ENCODE measurements at regions not wholly inside any gene's neighbourhood (a gene's known extent, or its start where the extent isn't known, plus 50 kb on each side); places are given as distances from the start of the nearest gene placed in this dataset.
"Not testable (repeated sequence)": the region's sequence is repeated elsewhere in the genome, so short reads cannot be mapped to it uniquely, and the experiment has no call there.

DNA sequence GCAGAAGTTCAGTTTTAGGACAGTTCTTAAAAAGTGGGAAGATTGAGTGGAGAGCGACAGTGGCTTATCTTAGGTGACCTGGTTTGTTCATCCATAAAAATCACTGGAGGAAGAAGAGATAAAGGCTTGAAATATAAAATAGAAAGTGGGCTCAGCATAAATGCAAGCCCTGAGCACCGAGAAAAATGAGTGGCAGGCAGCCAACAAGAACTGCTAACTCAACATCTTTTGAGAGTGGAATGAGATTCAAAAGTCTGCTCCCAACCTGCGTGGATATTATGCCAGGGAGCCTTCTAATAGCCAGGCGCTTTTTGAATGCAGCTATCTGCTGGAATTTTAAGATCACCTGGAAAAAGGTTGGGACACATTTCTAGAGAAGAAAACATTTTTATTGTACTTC lies 666.5 kb downstream of the FLRT2 start:
- DNase-seq (ENCODE audit: low read depth), result no peak

GRCh38 chr14:86193756-86194155 lies 663.8 kb downstream of the FLRT2 start:
- no peak for DNase-seq (ENCODE audit: low read depth)

- no peak for DNase-seq (ENCODE audit: low read depth)
Observed at GRCh38 chr14:86179980-86180379, 650.0 kb downstream of the FLRT2 start.

- no peak for DNase-seq (ENCODE audit: low read depth)
Observed at GRCh38 chr14:86168371-86168770, 638.4 kb downstream of the FLRT2 start.

DNA sequence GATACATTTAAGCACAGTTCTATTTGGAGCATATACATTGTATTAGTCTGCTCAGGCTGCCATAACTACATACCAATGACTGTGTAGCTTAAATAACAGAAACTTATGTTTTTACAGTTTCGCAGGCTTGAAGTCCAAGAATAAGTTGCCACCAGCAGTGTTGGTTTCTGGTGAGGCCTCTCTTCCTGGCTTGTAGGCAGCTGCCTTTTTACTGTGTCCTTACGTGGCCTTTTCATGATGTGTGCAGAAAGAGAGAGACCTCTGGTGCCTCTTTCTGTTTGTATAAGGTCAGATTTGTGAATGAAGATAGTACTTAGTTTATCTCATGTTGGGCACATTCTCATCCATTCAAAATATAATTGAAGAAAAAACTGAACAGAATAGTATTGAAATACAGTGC lies 636.6 kb downstream of the FLRT2 start:
- DNase-seq (ENCODE audit: low read depth), result no peak

GRCh38 chr14:86153480-86153879 lies 623.5 kb downstream of the FLRT2 start:
- DNase-seq (ENCODE audit: low read depth), result no peak

- no peak for DNase-seq (ENCODE audit: low read depth)
Observed at GRCh38 chr14:86143248-86143647, 613.3 kb downstream of the FLRT2 start.

GRCh38 chr14:86141966-86142365 lies 612.0 kb downstream of the FLRT2 start:
- no peak for DNase-seq (ENCODE audit: low read depth)

DNA sequence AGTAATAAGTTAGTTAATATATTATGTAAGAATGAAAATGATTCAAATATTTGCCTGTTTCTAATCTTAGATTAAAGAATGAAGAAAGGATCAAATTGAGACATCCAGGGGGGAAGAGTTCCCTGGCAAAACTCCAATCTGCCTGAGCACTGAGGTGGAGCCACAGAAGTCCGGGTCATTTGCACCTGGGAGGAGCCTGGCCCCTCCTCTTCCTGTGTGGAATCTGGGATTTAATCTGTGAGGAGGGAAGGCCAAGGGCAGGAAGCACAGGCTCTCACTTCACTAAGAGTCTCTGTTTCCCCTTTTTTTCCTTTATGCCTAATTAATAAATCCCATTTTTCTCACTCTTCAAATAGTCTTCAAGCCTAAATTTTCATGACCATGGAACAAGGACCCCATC lies 599.5 kb downstream of the FLRT2 start:
- DNase-seq (ENCODE audit: low read depth), result no peak

DNA sequence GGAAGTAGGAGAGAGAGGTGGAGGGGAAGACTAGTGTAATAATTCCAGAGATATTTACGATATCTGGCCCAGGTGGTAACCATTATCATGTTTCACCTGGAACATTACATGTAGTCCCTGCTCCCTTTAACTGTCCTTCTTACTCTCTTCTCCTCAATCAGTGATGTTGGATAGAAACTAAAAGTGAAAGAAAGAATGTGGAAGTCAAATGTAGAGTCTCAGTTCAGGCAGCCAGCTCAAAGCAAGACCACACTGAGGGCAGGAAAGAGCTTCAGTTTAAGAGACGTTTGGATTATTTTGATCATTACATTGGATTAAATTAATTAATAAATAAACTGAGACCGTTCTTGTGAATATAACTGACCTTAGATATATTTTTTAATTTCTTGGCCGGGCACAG lies 594.4 kb downstream of the FLRT2 start:
- DNase-seq (ENCODE audit: low read depth), result no peak

DNA sequence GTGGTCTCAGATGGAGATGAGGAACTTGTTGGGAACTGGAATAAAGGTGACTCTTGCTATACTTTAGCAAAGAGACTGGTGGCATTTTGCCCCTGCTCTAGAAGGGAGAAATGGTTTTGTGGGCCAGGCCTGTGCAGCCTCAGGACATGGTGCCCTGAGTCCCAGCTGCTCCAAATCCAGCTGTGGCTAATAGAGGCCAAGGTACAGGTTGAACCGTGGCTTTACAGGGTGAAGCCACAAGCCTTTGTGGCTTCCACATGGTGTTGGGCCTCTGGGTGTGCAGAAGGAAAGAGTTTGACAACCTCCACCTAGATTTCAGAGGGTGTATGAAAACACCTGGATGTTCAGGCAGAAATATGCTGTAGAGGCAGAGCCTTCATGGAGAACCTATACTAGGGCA lies 586.0 kb downstream of the FLRT2 start:
- no peak for DNase-seq (ENCODE audit: low read depth)

- not testable (repeated sequence) for DNase-seq (ENCODE audit: low read depth)
Observed at GRCh38 chr14:86110871-86111270, 580.9 kb downstream of the FLRT2 start.

DNA sequence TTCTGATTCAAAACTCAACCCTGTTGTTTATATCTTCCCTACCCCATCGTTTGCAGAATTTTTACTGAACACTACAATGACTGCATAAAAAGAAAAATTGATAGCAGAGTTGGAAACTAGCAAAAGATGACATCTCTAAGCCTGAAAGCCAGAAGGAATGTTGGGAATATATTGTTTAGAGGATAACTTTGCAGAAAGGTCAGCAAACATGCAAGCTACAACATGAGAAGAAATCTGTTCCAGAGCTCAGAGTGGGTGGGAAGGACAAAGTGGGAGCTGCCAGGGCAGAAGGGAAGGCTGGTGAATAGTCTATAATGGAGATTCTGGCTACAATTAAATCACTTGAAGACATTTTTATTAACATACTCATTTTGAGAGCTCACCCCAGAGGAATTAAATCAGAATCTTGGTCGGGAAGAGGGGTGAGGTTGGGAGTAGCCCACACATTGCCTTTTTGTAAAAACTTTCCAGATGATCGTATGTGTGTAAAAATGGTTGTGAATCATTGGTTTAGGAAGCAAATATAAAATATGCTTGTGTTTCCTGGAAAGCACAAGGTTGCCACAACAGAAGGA lies 574.8 kb downstream of the FLRT2 start:
- no peak for DNase-seq (ENCODE audit: low read depth)

- DNase-seq (ENCODE audit: low read depth), result no peak
Observed at GRCh38 chr14:86094512-86094911, 564.6 kb downstream of the FLRT2 start.

DNA sequence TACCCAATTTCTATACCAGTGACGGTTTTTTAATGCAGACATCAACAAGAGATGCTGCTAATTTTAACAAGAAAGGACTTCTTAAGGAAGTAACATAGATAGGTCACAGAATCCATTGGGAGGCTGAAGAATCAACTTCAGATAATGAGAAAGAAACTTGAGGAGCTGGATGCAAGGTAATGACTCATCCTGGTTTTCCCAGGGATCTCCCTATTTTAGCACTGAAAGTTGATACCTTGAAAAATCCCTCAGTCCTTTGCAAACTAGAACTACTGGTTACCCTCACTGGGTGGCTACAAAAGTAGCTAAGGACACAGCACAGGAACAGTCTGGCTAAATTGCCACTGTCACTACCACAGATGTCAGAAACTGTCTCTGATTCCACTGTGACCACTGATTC lies 561.9 kb downstream of the FLRT2 start:
- DNase-seq (ENCODE audit: low read depth), result no peak

DNA sequence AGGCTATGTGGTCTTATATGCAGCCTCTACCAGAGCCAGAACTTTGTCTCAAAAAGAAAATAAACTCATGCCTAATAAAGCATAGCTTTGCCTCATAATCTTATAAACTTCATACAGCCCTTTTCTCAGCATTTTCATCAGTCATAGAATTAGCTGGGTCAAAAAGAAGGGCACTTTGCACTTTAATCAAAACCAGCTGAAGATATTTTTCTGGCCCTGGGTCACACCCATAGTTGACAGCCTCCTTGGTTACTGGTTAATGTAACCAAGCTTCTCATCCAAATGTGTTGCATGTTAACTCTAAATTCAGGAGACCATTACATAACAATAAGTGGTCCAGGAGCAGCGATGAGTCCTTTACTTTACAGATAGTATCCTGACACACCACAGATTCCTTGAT lies 558.2 kb downstream of the FLRT2 start:
- DNase-seq (ENCODE audit: low read depth), result no peak

- no peak for DNase-seq (ENCODE audit: low read depth)
Observed at GRCh38 chr14:86087377-86087776, 557.4 kb downstream of the FLRT2 start.

- DNase-seq (ENCODE audit: low read depth), result no peak
Observed at GRCh38 chr14:86086962-86087361, 557.0 kb downstream of the FLRT2 start.

DNA sequence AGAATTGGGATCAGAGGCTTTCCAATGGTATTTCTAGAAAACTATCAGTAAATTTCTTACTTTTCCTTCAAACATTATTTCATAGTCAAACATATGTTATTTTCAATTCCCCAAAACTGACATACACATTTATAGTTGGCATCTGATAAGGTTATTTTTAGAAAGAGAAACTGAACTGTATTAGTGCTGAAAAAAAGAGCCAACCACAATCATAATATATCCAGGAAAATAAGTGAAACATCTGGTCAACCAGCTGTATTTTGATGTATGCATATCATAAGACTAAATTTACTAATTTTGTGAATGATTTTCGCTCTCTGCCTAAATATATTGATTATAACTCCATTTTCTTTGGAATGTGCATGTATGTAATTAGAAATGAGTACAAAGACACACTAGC lies 554.2 kb downstream of the FLRT2 start:
- no peak for DNase-seq (ENCODE audit: low read depth)

DNA sequence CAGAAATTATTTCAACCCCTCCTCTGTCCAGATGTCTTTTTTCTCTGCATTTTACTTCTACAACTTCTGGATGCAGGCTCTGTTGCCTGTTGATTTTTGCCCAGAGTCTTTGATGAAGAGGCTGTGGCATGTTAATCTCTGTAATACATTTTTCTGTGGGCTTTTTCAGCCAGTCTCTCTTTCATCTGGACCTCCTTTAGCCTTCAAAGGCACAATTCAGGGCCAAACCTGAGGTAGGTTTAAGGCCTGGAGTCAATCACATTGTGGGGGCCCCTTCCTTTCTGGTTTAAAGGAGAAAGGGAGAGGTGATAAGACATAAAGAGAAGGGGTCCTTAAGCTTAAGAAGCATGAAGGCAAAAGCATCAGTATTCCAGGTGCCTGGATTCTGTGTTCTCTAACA lies 553.7 kb downstream of the FLRT2 start:
- no peak for DNase-seq (ENCODE audit: low read depth)

- DNase-seq (ENCODE audit: low read depth), result no peak
Observed at GRCh38 chr14:86072116-86072894, 542.4 kb downstream of the FLRT2 start.

- no peak for DNase-seq (ENCODE audit: low read depth)
Observed at GRCh38 chr14:86066651-86067050, 536.7 kb downstream of the FLRT2 start.

GRCh38 chr14:86065407-86065806 lies 535.5 kb downstream of the FLRT2 start:
- DNase-seq (ENCODE audit: low read depth), result no peak

DNA sequence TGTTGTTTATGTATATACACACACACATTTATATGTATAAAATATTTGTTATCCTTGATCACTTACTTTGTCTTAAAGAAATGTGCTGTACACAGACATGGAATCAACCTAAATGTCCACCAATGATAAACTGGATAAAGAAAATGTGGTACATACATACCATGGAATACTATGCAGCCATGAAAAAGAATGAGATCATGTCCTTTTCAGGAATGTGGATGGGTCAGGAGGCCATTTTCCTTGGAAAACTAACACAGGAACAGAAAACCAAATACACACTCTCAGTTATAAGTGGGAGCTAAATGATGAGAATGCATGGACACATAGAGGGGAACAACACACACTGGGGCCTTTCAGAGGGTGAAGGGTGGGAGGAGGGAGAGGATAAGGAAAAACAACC lies 534.7 kb downstream of the FLRT2 start:
- not testable (repeated sequence) for DNase-seq (ENCODE audit: low read depth)
